ENCODE measurements at regions not wholly inside any gene's neighbourhood (a gene's known extent, or its start where the extent isn't known, plus 50 kb on each side); places are given as distances from the start of the nearest gene placed in this dataset.

DNA sequence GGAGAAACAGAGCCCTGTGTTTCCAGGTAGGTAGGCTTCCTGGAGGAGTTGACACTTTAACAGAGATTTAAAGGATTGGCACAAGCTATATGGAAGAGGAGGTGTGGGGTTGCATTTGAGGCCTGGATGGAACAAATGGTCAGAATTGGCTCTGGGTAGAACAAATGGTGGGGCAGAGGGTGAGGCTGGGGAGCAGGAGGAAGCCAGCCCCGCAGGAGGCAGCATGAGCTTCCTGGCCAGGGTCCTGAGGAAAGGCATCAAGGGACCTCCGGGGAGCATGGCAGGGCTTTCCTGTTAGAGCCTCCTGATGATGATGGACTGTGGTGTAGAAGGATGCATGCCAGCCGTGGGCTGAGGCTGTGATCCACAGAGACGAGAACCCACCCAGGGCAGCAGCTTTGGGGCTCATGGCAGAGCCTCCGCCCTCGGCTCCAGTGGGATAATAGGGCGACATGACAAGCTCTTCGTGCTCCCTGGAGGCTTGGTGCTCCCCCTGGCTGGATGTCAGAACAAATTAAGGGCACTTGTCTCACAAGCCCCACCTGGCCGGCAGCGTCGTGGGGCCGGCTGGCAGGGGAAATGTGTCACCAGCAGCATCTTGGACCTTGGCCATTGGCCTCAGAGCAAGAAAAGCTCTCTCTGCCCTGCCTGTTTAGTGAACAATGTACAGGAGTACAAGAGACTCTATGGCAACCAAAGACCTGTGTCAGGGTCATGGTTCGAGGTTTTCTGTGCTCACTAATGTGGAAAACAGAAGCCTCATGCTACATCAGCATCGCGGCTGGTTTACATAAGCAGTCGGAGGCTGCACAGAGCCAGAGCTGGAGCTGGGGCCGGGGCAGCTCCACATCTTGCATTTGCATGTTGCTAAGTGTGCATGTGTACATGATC lies 153.5 kb downstream of the MYCN start (continued):
- TF ChIP-seq BRCA1 (IDR thresholded peaks at IDR 0.05; ENCODE audit: low read depth, low read length): no peak
- TF ChIP-seq POLR2A (IDR thresholded peaks at IDR 0.05; ENCODE audit: control extremely low read depth in 1 of 2, low read depth in 2 of 2, low read length in 2 of 2): no peak
- no peak for TF ChIP-seq RBBP5 (IDR thresholded peaks at IDR 0.05; ENCODE audit: borderline replicate concordance, low read depth, low read length)

Data from H1 (cell line).